Astrocyte (in vitro differentiated cells and primary cell): ENCODE measurements at regions not wholly inside any gene's neighbourhood (a gene's known extent, or its start where the extent isn't known, plus 50 kb on each side); places are given as distances from the start of the nearest gene placed in this dataset.

Experiments
- CTCF ChIP-seq: IDR thresholded peaks from 2 replicates; pipeline ENCODE4 v1.5.1; 2011; ENCODE audit warnings: low read depth, mild to moderate bottlenecking, inconsistent platforms, low read length, moderate library complexity; ENCODE audit not compliant: insufficient read depth
- EZH2 ChIP-seq: IDR thresholded peaks from 2 replicates; pipeline ENCODE4 v1.6.1; 2012; ENCODE audit warnings: mild to moderate bottlenecking, low read length, inconsistent platforms; ENCODE audit not compliant: insufficient read depth

- TF ChIP-seq CTCF (no peak), EZH2 (no peak)
Measured at GRCh38 chr5:114038756-114039155, 323.1 kb upstream of the KCNN2 start.
